Hepatocyte (in vitro differentiated cells): ENCODE measurements at regions not wholly inside any gene's neighbourhood (a gene's known extent, or its start where the extent isn't known, plus 50 kb on each side); places are given as distances from the start of the nearest gene placed in this dataset.
"Not testable (repeated sequence)": the region's sequence is repeated elsewhere in the genome, so short reads cannot be mapped to it uniquely, and the experiment has no call there.

ENCODE experiments used
- DNase-seq: peaks from one replicate; pipeline ENCODE4 v3.0.0-alpha.2; 2016; ENCODE audit warnings: low spot score
- H2AFZ ChIP-seq: fragments of 200-600 bp; sonication (generic); 2 replicates; pipeline ENCODE4 v1.6.0; 2016; ENCODE audit warnings: antibody characterized with exemption, mild to moderate bottlenecking
- H3K27ac ChIP-seq: fragments of 200-600 bp; sonication (generic); 2 replicates; pipeline ENCODE4 v1.5.1; 2016; ENCODE audit warnings: mild to moderate bottlenecking
- H3K27me3 ChIP-seq: fragments of 200-600 bp; sonication (generic); 2 replicates; pipeline ENCODE4 v1.6.1; 2016
- H3K36me3 ChIP-seq: fragments of 200-600 bp; sonication (generic); replicated peaks from 2 replicates; pipeline ENCODE4 v1.5.1; 2016; ENCODE audit warnings: low read depth; ENCODE audit not compliant: insufficient read depth
- H3K4me1 ChIP-seq: fragments of 200-600 bp; sonication (generic); 2 replicates; pipeline ENCODE4 v1.5.1; 2016; ENCODE audit warnings: mild to moderate bottlenecking, moderate library complexity; ENCODE audit not compliant: insufficient read depth
- H3K4me2 ChIP-seq: fragments of 200-600 bp; sonication (generic); 2 replicates; pipeline ENCODE4 v1.6.0; 2016
- H3K4me3 ChIP-seq: fragments of 200-600 bp; sonication (generic); 2 replicates; pipeline ENCODE4 v1.5.1; 2016; ENCODE audit warnings: mild to moderate bottlenecking
- H3K79me2 ChIP-seq: fragments of 200-600 bp; sonication (generic); 2 replicates; pipeline ENCODE4 v1.6.0; 2017; ENCODE audit warnings: mild to moderate bottlenecking
- H3K9me2 ChIP-seq: fragments of 200-600 bp; sonication (generic); replicated peaks from 2 replicates; pipeline ENCODE4 v1.6.0; 2017; ENCODE audit warnings: mild to moderate bottlenecking; ENCODE audit not compliant: insufficient read depth
- H3K9me3 ChIP-seq: fragments of 200-600 bp; sonication (generic); 2 replicates; pipeline ENCODE4 v1.5.1; 2016; ENCODE audit warnings: low read depth, mild to moderate bottlenecking
- H4K20me1 ChIP-seq: fragments of 200-600 bp; sonication (generic); 2 replicates; pipeline ENCODE4 v1.6.0; 2016; ENCODE audit warnings: mild to moderate bottlenecking; ENCODE audit not compliant: insufficient read depth, poor library complexity, severe bottlenecking
- WGBS: methylation state at CpG from one replicate; pipeline ENCODE4 v1.1.6; 2016; ENCODE audit warnings: low lambda C conversion rate; ENCODE audit errors: missing lambda C conversion rate; 5-methylcytosine and 5-hydroxymethylcytosine counted together

DNA sequence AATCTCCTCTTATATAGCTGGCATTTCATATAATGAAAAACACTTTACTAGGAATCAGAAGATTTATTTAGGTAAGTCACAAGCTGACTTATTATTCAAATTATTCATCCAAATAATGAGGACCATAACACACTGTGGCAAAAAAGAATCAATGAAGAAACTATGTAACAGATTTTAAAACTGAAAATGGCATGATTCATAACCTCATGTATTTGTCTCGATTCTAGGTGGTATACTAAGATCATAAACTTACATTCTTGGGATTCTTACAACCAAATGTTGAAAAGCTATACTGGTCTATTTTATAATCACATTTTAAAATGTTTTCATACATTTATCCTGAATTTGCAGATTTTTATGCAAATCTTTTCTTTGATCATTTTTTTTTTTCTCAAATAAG, 69.6 kb upstream of the ZSCAN2 start:
- not testable (repeated sequence) for H3K9me2 ChIP-seq, H3K27me3 ChIP-seq, H3K4me3 ChIP-seq, H3K4me1 ChIP-seq, H3K9me3 ChIP-seq, H3K79me2 ChIP-seq, H3K36me3 ChIP-seq, H4K20me1 ChIP-seq, DNase-seq, H2AFZ ChIP-seq
- peak overlapping the region; percentile 76 for H3K27ac ChIP-seq
- peak overlapping the region; percentile 38 for H3K4me2 ChIP-seq
- WGBS = 76% methylated on average over 1 of the region's 1 CpG

DNA sequence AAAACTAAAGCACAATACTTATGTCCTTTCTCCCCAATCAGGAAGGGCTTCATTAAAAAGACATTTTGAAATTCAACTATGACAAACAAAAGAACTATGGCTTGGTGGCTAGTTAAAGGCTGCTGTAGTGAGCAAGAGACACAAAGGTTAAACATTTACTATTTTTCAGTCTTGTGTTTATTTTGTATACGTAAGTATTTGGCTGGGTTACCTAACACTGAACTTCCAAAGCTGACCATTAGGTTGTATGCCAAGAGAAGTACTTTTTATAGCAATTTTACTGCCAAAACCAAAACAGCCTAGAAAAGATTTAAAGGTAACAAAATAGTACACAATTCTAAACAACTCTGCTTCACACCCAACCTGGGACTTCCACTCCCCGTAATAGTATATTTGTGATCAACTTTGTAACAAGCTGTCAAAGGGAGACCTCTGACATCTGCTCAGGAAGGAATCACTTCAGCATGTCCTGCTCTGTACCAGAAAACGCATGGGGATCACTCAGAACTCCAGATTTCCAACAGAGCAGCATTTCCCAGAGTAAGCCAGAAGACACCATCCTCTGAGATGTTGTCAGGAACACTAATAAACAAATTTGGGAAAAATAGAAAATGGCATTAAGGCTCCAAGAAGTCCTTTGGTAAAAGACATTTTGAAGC, 69.0 kb upstream of the ZSCAN2 start:
- not testable (repeated sequence) for H3K9me3 ChIP-seq, H3K36me3 ChIP-seq, H3K79me2 ChIP-seq, H2AFZ ChIP-seq, H3K4me3 ChIP-seq, H4K20me1 ChIP-seq, H3K4me1 ChIP-seq, H3K27me3 ChIP-seq, H3K9me2 ChIP-seq
- 32% methylated on average over 3 of the region's 3 CpGs for WGBS
- peak; percentile 26 for DNase-seq
- Histone ChIP-seq H3K27ac (peak overlapping the region; percentile 76), H3K4me2 (peak overlapping the region; percentile 38)

DNA sequence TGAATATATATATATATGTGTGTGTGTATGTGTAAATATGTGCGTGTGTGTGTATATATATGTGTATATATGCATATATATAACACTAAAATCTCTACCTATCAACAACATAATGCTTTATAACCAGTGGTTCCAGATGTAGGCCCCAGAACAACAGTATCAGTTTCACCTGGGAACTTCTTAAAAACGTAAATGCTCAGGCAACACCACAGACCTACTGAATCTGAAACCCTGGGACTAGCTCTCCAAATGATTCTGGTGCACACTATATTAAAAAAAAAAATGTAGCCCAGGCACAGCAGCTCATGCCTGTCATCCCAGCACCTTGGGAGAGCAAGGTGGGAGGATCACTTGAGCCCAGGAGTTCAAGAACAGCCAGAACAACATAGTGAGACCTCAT, 67.1 kb upstream of the ZSCAN2 start:
- H3K4me3 ChIP-seq, H3K36me3 ChIP-seq, H3K79me2 ChIP-seq, H3K4me2 ChIP-seq, H2AFZ ChIP-seq, H3K4me1 ChIP-seq, H3K27me3 ChIP-seq, H3K9me3 ChIP-seq, H3K9me2 ChIP-seq, H3K27ac ChIP-seq, H4K20me1 ChIP-seq, DNase-seq: not testable (repeated sequence)
- 84% methylated on average over 2 of the region's 2 CpGs for WGBS

DNA sequence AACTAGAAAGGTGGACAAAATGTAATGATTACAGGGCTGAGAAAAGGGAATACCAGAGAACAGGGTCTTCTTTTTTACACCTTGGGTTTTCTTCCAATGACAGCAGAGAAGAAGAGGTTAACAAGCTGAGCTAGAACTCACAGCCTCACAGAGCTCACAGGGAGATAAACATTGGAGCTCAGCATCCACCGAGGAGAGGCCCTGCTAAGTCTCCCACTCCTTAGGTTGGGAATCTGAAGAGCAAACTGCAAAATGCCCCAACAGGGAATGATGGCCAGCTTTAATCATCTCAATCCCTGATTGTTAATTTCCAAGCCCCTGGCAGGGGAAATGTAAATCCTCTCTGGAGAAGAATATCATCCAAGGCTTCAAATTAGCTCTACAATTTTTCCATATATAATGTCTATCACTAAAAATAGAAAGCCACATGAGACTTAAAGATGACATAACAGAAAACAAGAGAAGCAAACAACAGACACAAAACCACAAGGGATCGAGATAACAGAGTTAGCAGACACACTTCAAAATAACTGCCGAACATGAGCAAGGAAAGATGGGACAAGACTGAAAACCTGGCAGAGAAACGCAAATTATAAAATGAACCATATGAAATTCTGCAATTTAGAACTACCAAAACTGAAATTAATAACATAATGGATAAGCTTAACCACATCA, 66.1 kb upstream of the ZSCAN2 start:
- not testable (repeated sequence) for H3K4me2 ChIP-seq, H2AFZ ChIP-seq, DNase-seq, H3K36me3 ChIP-seq, H3K27ac ChIP-seq, H3K27me3 ChIP-seq, H3K9me2 ChIP-seq, H3K4me3 ChIP-seq, H3K79me2 ChIP-seq, H3K4me1 ChIP-seq, H3K9me3 ChIP-seq, H4K20me1 ChIP-seq
- WGBS = 64% methylated on average over 4 of the region's 4 CpGs

DNA sequence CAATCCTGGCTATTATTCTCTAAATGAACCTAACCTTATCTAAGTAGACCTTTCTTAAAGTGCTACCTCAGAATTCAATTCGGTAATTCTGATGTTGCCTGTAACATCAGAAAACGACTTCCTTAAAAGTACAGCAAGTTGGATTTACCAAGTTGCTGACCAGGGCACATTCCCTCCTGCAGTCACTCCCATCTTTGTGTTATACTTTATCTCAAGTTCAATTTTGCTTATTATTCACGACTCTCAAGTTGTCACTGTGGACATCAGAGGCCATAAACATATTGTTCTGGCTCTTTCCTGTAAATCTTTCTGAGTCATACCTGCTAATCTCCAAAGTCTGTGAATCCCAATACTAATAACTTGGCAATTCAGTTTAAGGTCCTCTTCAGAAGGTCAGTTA, 64.6 kb upstream of the ZSCAN2 start:
- H3K4me1 ChIP-seq, H3K4me3 ChIP-seq, H4K20me1 ChIP-seq, H3K9me2 ChIP-seq, H3K79me2 ChIP-seq, H3K27me3 ChIP-seq, H3K4me2 ChIP-seq, H3K36me3 ChIP-seq, H2AFZ ChIP-seq, H3K9me3 ChIP-seq: not testable (repeated sequence)
- H3K27ac ChIP-seq = peak overlapping the region; percentile 71
- 80% methylated on average over 3 of the region's 3 CpGs for WGBS
- peak; percentile 16 for DNase-seq

DNA sequence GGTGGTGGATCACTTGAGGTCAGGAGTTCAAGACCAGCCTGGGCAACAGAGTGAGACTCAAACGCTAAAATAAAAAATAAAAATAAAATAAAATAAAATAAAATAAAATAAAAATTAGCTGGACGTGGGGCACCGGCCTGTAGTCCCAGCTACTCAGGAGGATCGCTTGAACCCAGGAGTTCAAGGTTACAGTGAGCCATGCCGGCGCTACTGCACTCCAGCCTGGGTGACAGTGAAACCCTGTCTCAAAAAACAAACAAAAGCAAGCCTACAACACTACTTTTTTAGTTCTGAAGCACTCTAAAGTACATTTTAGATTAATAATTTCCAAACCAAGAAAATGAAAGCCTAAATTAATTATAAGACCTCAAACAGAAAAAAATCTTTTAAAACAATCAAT, 56.2 kb upstream of the ZSCAN2 start:
- not testable (repeated sequence) for H3K9me2 ChIP-seq, H2AFZ ChIP-seq, H3K27me3 ChIP-seq, H4K20me1 ChIP-seq, H3K4me1 ChIP-seq, H3K4me3 ChIP-seq, H3K4me2 ChIP-seq, DNase-seq, H3K27ac ChIP-seq, H3K36me3 ChIP-seq, H3K79me2 ChIP-seq, H3K9me3 ChIP-seq
- 96% methylated on average over 6 of the region's 6 CpGs for WGBS

DNA sequence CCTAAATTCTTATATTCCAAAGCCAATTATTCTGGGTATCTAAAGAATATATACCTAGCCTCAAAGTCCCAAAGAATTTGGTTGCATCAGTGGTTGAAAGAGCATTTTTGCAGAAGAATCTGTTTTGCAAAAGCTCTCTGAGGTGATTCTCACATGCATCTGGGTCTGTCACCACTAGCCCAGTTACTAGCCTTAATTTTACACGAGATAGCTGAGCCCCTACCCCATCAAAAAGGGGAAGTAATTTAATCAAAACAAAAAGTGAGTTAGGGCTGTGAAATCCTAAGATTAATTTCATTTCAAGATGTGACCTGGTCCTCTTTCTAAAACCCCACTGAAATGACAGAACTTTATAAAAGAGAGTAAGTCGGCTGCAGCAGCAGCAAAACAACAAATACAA, 53.7 kb upstream of the ZSCAN2 start:
- not testable (repeated sequence) for DNase-seq, H3K27me3 ChIP-seq, H2AFZ ChIP-seq, H3K9me3 ChIP-seq, H3K27ac ChIP-seq, H3K4me2 ChIP-seq, H3K36me3 ChIP-seq, H3K4me1 ChIP-seq, H4K20me1 ChIP-seq, H3K79me2 ChIP-seq, H3K4me3 ChIP-seq, H3K9me2 ChIP-seq
- 75% methylated on average over 2 of the region's 2 CpGs for WGBS

DNA sequence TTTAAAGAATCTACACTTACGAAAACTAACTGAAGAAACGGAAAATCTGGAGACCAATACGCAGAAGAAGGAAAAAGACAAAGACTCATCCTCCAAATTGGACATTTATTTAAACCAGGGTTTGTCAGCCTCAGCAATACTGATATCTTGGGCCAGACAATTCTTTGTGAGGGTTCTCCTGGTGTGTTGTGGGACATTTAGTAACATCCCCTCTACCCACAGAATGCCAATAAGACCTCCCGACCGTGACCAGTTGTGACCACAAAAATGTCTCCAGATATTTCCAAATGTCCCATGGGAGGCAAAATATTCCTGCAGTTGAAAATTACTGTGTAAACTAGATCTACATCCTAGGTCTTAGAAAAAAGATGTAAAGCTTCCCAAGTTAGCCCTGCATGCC, 50.3 kb upstream of the ZSCAN2 start:
- WGBS = 88% methylated on average over 5 of the region's 5 CpGs

More for the DNA sequence above, 50.3 kb upstream of the ZSCAN2 start:
- not testable (repeated sequence) for DNase-seq, H3K4me3 ChIP-seq, H3K27ac ChIP-seq, H3K9me3 ChIP-seq, H3K9me2 ChIP-seq, H3K27me3 ChIP-seq, H2AFZ ChIP-seq, H3K36me3 ChIP-seq, H3K79me2 ChIP-seq, H3K4me2 ChIP-seq, H3K4me1 ChIP-seq, H4K20me1 ChIP-seq
